22Rv1 (cell line): ENCODE measurements at regions not wholly inside any gene's neighbourhood (a gene's known extent, or its start where the extent isn't known, plus 50 kb on each side); places are given as distances from the start of the nearest gene placed in this dataset.

Experiments
- CTCF ChIP-seq: fragments of 450-650 bp; IDR thresholded peaks from 2 replicates; pipeline ENCODE4 v1.5.1; 2017; ENCODE audit warnings: mild to moderate bottlenecking
- ZFX ChIP-seq: fragments of 450-650 bp; IDR thresholded peaks from 2 replicates; pipeline ENCODE4 v1.6.1; 2017; ENCODE audit warnings: antibody characterized with exemption, borderline replicate concordance

DNA sequence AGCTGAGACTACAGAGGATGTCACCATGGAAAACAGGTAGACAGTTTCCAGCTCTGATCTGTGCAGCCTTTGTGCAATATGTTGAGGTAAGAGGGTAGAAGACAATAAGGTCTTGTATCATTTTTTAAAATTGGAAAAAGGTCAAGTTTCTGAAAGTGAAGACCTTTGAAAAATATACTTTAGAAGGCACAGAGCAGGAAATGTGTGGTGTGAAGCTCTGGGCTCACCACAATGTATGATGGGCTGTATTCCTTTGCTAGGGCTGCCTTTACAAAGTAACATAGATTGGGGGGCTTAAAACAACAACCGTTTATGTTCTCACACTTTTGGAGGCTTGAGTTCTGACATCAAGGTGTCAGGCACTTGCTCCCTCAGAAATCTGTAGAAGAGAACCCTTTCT is 514.3 kb upstream of the JARID2 start:
- no peak for TF ChIP-seq CTCF
- TF ChIP-seq ZFX: no peak
